Progenitor cell of endocrine pancreas (in vitro differentiated cells): ENCODE measurements at regions not wholly inside any gene's neighbourhood (a gene's known extent, or its start where the extent isn't known, plus 50 kb on each side); places are given as distances from the start of the nearest gene placed in this dataset.

Source experiments
- DNase-seq: peaks from one replicate; pipeline ENCODE4 v3.0.0; 2021; ENCODE audit warnings: low spot score; ENCODE audit not compliant: unreplicated experiment
- H3K27ac Mint-ChIP-seq: 2 replicates; pipeline ENCODE4 v1.8.0; 2021; ENCODE audit warnings: mild to moderate bottlenecking, moderate library complexity, mixed read lengths
- H3K27me3 Mint-ChIP-seq: 2 replicates; pipeline ENCODE4 v1.8.0; 2021; ENCODE audit warnings: mixed read lengths
- H3K36me3 Mint-ChIP-seq: 2 replicates; pipeline ENCODE4 v1.8.0; 2022; ENCODE audit warnings: mixed read lengths; ENCODE audit not compliant: insufficient read depth
- H3K4me1 Mint-ChIP-seq: 2 replicates; pipeline ENCODE4 v1.8.0; 2021; ENCODE audit warnings: low read depth, mixed read lengths
- H3K4me3 Mint-ChIP-seq: 2 replicates; pipeline ENCODE4 v1.8.0; 2021; ENCODE audit warnings: low read depth, mild to moderate bottlenecking, moderate library complexity, mixed read lengths
- H3K9me3 Mint-ChIP-seq: 2 replicates; pipeline ENCODE4 v1.8.0; 2021; ENCODE audit warnings: low read depth, mixed read lengths
- CTCF ChIP-seq: fragments of 200-600 bp; sonication (generic); IDR thresholded peaks from one replicate; pipeline ENCODE4 v1.5.0; 2021; ENCODE audit warnings: antibody characterized with exemption, mild to moderate bottlenecking; ENCODE audit not compliant: unreplicated experiment

DNA sequence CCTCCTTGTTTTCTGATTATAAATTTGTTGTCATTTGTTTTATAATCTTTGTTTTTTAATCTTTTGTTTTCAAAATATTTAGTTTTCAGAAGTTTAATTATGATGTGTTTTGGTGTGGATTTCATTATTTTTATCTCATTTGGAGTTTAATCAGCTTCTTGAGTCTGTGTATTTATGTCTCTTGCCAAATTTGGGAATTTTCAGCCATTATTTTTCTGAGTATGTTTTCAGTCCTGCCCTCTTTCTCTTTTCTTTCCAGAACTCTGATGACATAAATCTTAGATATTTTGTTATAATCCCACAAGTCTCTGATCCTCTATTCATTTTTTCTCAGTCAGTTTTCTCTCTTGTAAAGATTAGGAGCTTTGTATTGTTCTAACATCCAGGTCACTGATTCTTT lies 89.8 kb downstream of the RHOU start:
- H3K27me3 Mint-ChIP-seq: no peaks in the 10 kb centered on the region
- peaks cover 3% of the 10 kb centered on the region for H3K9me3 Mint-ChIP-seq
- no peak overlapping the region for H3K27ac Mint-ChIP-seq
- peaks cover 24% of the 10 kb centered on the region for H3K4me1 Mint-ChIP-seq
- TF ChIP-seq CTCF: no peak
- DNase-seq: no peak
- H3K4me3 Mint-ChIP-seq: no peak overlapping the region
- H3K36me3 Mint-ChIP-seq: no peaks in the 10 kb centered on the region

DNA sequence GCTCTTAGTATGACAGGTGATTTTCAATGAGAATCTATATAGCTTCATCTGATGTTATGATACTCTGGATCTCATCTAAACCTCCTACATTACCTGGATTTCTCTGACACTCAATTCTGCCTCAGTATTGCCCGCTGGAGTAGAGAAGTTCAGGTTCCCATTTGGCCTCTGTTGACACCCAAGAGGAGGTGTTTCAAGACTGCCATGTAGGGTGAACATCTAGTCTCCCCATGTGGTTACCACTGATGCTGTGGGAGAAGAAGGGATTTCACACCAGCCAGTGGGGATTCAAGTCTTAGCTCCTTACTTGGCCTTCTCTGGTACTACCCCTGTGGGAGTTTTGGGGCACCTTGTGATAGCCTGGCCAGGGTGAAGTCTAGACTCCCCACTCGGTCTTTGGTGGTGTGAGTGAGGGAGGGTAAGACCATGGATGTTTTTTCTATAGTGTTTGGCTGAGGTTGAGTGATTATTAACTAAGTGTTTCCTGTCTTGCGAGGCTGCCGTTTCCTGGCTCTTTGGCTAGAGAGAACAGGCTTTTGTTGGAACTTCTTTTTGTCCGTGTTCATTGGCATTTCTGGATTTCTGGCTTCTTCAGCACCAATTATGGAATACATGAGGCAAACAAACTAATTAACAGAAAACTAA lies 90.7 kb downstream of the RHOU start:
- TF ChIP-seq CTCF: no peak
- Mint-ChIP-seq H3K9me3 (peaks cover 3% of the 10 kb centered on the region), H3K27ac (no peak overlapping the region), H3K27me3 (no peaks in the 10 kb centered on the region), H3K4me3 (no peak overlapping the region), H3K4me1 (peaks cover 27% of the 10 kb centered on the region), H3K36me3 (no peaks in the 10 kb centered on the region)
- DNase-seq: no peak

DNA sequence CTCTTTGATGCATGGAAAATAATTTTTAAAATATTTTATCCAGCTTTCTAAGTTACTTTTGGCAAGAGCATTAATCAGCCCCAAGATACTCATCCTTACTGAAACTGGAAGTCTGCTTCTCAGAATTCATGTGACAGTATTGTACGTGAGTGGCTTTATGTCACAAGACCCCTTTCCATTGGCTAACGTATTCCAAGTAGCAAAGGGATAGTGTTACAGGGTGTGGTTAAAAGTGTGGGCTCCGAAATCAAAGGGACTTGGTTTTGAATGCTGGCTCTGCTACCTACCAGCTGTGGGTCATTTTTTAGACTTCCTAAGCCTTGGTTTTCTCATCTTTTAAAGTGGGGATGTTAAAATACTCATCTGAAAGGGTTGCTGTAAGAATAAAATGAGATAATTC lies 91.7 kb downstream of the RHOU start:
- Mint-ChIP-seq H3K4me1 (peaks cover 35% of the 10 kb centered on the region), H3K9me3 (peaks cover 3% of the 10 kb centered on the region), H3K27me3 (no peaks in the 10 kb centered on the region), H3K4me3 (no peak overlapping the region), H3K36me3 (no peaks in the 10 kb centered on the region), H3K27ac (no peak overlapping the region)
- TF ChIP-seq CTCF: no peak
- DNase-seq: no peak

- Mint-ChIP-seq H3K4me3 (no peak overlapping the region), H3K36me3 (no peaks in the 10 kb centered on the region), H3K27me3 (no peaks in the 10 kb centered on the region), H3K27ac (no peak overlapping the region), H3K9me3 (peaks cover 3% of the 10 kb centered on the region), H3K4me1 (peaks cover 35% of the 10 kb centered on the region)
- no peak for DNase-seq
- TF ChIP-seq CTCF: no peak
Measured at GRCh38 chr1:228828151-228828550, 92.9 kb downstream of the RHOU start.

GRCh38 chr1:228830185-228830953 lies 95.1 kb downstream of the RHOU start:
- Mint-ChIP-seq H3K4me1 (peaks cover 41% of the 10 kb centered on the region), H3K36me3 (no peaks in the 10 kb centered on the region), H3K4me3 (no peak overlapping the region), H3K27ac (peak overlapping the region; percentile 59), H3K9me3 (peaks cover 3% of the 10 kb centered on the region), H3K27me3 (no peaks in the 10 kb centered on the region)
- no peak for TF ChIP-seq CTCF
- DNase-seq: no peak
